DND-41 (cell line): ENCODE measurements at regions not wholly inside any gene's neighbourhood (a gene's known extent, or its start where the extent isn't known, plus 50 kb on each side); places are given as distances from the start of the nearest gene placed in this dataset.
A peak's percentile ranks its signal among the peaks of the same experiment; 100 is the strongest.

Experiments
- ATAC-seq: fragments of 200-7000 bp; cut with Tn5 transposase; 3 replicates; pipeline ENCODE4 v1.9.1; 2021; ENCODE audit warnings: low read depth; ENCODE audit not compliant: insufficient read depth
- DNase-seq: peaks from one replicate; pipeline ENCODE4 v3.0.0-alpha.2; 2020
- H2AFZ ChIP-seq: 2 replicates; pipeline ENCODE4 v1.6.0; 2012; ENCODE audit warnings: low read depth, low read length
- H3K27ac ChIP-seq: 2 replicates; pipeline ENCODE4 v1.5.1; 2012; ENCODE audit warnings: low read length, inconsistent platforms
- H3K27me3 ChIP-seq: fragments of 200-600 bp; sonication (generic); 2 replicates; pipeline ENCODE4 v1.6.0; 2012; ENCODE audit warnings: low read length, mild to moderate bottlenecking, inconsistent platforms; ENCODE audit not compliant: insufficient read depth, poor library complexity
- H3K36me3 ChIP-seq: 2 replicates; pipeline ENCODE4 v1.5.1; 2012; ENCODE audit warnings: low read length, inconsistent platforms; ENCODE audit not compliant: insufficient read depth
- H3K4me1 ChIP-seq: 2 replicates; pipeline ENCODE4 v1.5.1; 2012; ENCODE audit warnings: mild to moderate bottlenecking, low read length; ENCODE audit not compliant: insufficient read depth
- H3K4me2 ChIP-seq: 2 replicates; pipeline ENCODE4 v1.6.0; 2012; ENCODE audit warnings: mild to moderate bottlenecking, moderate library complexity, low read length, inconsistent platforms; ENCODE audit not compliant: insufficient read depth
- H3K4me3 ChIP-seq, 2 experiments: fragments of 200-600 bp in 1 of 2; shearing (Covaris generic) in 1 of 2; 2 replicates each; pipeline ENCODE4 v1.5.1; 2012 to 2016; ENCODE audit warnings: inconsistent platforms in 2 of 2, low read length in 2 of 2, mild to moderate bottlenecking in 2 of 2, low read depth in 1 of 2, moderate library complexity in 1 of 2
- H3K79me2 ChIP-seq: 2 replicates; pipeline ENCODE4 v1.6.0; 2012; ENCODE audit warnings: low read length, inconsistent platforms; ENCODE audit not compliant: insufficient read depth
- H3K9ac ChIP-seq: 2 replicates; pipeline ENCODE4 v1.6.0; 2012; ENCODE audit warnings: low read depth, mild to moderate bottlenecking, inconsistent platforms, low read length, moderate library complexity
- H3K9me3 ChIP-seq: 2 replicates; pipeline ENCODE4 v1.5.1; 2012; ENCODE audit warnings: low read length, moderate library complexity, mild to moderate bottlenecking, inconsistent platforms; ENCODE audit not compliant: insufficient read depth, severe bottlenecking
- H4K20me1 ChIP-seq: 2 replicates; pipeline ENCODE4 v1.6.0; 2012; ENCODE audit warnings: low read length; ENCODE audit not compliant: insufficient read depth
- EZH2 ChIP-seq: IDR thresholded peaks from 3 replicates; pipeline ENCODE4 v1.6.1; 2012; ENCODE audit warnings: borderline replicate concordance, low read depth, mild to moderate bottlenecking, moderate library complexity, low read length, inconsistent platforms; ENCODE audit not compliant: severe bottlenecking
- TF ChIP-seq, protein P1 (sequence below): IDR thresholded peaks from 2 replicates; pipeline ENCODE4 v1.5.1; 2012; ENCODE audit warnings: borderline replicate concordance, low read length, moderate library complexity, mild to moderate bottlenecking; ENCODE audit not compliant: poor library complexity, severe bottlenecking; ENCODE audit errors: extremely low read depth

DNA sequence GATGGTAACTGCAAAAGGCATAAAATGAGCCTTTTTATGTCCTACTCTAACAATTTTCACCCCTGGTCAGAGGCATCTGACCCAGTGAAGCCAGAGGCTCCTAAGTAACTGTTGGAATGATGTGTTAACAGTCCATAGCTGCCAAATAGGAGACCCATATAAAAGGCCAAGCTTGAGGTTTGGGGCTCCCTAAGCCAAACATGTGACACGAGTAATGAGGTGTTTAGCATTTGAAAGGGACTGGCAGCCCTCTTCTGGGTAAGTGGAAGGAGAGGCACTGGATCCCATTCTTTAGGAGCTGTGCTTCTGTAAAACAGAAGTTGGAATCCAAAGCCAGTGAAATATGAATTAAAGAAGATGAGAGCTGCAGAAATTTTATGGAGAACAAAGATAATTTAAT, 100.6 kb upstream of the PNPLA4 start:
- Histone ChIP-seq H3K9ac (no peak overlapping the region), H3K27me3 (peaks cover 3% of the 10 kb centered on the region), H2AFZ (no peak overlapping the region), H3K79me2 (no peaks in the 10 kb centered on the region), H4K20me1 (no peaks in the 10 kb centered on the region), H3K36me3 (no peaks in the 10 kb centered on the region), H3K4me1 (no peaks in the 10 kb centered on the region), H3K9me3 (no peaks in the 10 kb centered on the region), H3K4me2 (no peak overlapping the region), H3K27ac (no peak overlapping the region), H3K4me3 (no peak overlapping the region)
- no peak for TF ChIP-seq EZH2
- TF ChIP-seq, protein P1, sequence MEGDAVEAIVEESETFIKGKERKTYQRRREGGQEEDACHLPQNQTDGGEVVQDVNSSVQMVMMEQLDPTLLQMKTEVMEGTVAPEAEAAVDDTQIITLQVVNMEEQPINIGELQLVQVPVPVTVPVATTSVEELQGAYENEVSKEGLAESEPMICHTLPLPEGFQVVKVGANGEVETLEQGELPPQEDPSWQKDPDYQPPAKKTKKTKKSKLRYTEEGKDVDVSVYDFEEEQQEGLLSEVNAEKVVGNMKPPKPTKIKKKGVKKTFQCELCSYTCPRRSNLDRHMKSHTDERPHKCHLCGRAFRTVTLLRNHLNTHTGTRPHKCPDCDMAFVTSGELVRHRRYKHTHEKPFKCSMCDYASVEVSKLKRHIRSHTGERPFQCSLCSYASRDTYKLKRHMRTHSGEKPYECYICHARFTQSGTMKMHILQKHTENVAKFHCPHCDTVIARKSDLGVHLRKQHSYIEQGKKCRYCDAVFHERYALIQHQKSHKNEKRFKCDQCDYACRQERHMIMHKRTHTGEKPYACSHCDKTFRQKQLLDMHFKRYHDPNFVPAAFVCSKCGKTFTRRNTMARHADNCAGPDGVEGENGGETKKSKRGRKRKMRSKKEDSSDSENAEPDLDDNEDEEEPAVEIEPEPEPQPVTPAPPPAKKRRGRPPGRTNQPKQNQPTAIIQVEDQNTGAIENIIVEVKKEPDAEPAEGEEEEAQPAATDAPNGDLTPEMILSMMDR: no peak
- no peak for ATAC-seq
- DNase-seq: no peak

DNA sequence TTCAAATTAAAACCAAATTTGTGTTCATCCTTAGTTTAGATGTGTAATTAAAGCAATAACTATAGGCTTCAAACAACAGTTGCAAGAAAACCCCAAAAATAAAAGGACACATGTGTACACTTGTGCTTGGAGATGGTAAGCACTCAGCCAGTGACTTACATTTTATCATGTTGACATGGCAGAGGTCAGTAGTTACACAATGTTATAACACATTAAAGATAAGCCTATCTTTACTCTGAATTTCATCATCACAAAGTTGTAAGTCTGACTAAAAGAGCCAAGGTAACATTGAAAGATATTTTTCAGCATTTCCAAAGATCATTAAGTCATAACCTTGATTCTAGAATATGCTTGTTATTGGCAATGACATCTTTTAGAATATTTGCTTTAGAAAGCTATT, 98.5 kb upstream of the PNPLA4 start:
- Histone ChIP-seq H3K9ac (no peak overlapping the region), H3K4me3 (no peak overlapping the region), H3K27ac (no peak overlapping the region), H3K36me3 (no peaks in the 10 kb centered on the region), H2AFZ (no peak overlapping the region), H3K4me1 (no peaks in the 10 kb centered on the region), H3K4me2 (no peak overlapping the region), H3K9me3 (no peaks in the 10 kb centered on the region), H3K27me3 (no peaks in the 10 kb centered on the region), H4K20me1 (no peaks in the 10 kb centered on the region), H3K79me2 (no peaks in the 10 kb centered on the region)
- TF ChIP-seq, protein P1: no peak
- TF ChIP-seq EZH2: no peak
- DNase-seq (no peak), ATAC-seq (no peak)

DNA sequence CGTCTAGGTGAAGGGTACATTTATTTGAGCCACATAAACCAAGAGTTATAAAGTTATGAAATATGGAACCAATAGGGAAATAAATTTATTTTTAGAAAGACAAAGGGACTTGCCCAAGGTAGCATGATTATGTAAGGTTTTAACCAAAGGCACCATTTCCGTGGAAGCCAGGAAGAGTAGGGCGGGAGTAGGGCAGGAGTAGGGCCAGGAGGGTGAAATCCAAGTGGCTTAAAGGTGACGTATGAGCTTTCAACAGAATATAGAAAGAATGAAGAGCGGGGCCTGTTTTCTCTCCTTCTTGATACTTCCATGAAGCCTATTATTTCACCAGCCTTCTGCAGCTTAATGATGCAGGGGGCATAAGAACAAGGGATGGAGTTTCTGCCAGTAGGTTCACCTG, 91.7 kb upstream of the PNPLA4 start:
- ATAC-seq: no peak
- Histone ChIP-seq H3K4me2 (no peak overlapping the region), H3K79me2 (no peaks in the 10 kb centered on the region), H3K9ac (no peak overlapping the region), H2AFZ (no peak overlapping the region), H3K4me3 (no peak overlapping the region), H3K4me1 (no peaks in the 10 kb centered on the region), H3K36me3 (no peaks in the 10 kb centered on the region), H3K27me3 (no peaks in the 10 kb centered on the region), H4K20me1 (no peaks in the 10 kb centered on the region), H3K27ac (no peak overlapping the region), H3K9me3 (no peaks in the 10 kb centered on the region)
- no peak for DNase-seq
- TF ChIP-seq, protein P1: no peak
- TF ChIP-seq EZH2: no peak

DNA sequence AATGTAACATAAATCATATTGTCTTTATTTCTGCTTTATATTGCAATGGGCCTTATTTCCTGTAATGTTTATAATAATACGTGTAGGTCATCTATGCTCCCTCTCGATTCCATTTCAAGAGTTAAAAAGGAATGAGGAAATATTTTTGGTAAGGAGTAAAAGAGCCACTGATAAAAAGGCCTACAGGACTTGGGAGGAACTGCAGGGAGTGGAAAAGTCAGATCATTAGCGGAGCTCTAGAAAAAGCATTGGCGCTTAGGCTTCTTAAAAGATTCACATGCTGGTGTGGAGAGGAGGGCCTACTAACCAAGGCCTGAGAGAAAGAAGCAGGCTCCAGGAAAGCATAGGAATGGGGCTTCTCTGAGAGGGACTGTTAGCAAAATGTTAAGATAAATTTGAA, 82.9 kb upstream of the PNPLA4 start:
- TF ChIP-seq, protein P1: peak; percentile 15
- no peak for TF ChIP-seq EZH2
- H3K4me2 ChIP-seq: no peak overlapping the region
- no peak overlapping the region for H2AFZ ChIP-seq
- H3K4me3 ChIP-seq: no peak overlapping the region
- H3K9ac ChIP-seq: no peak overlapping the region
- H4K20me1 ChIP-seq: no peaks in the 10 kb centered on the region
- H3K79me2 ChIP-seq: no peaks in the 10 kb centered on the region
- H3K4me1 ChIP-seq: no peaks in the 10 kb centered on the region
- no peak for ATAC-seq
- H3K36me3 ChIP-seq: no peaks in the 10 kb centered on the region
- no peak for DNase-seq
- H3K27me3 ChIP-seq: no peaks in the 10 kb centered on the region
- no peak overlapping the region for H3K27ac ChIP-seq
- H3K9me3 ChIP-seq: no peaks in the 10 kb centered on the region
